HepG2 (cell line): ENCODE measurements at regions not wholly inside any gene's neighbourhood (a gene's known extent, or its start where the extent isn't known, plus 50 kb on each side); places are given as distances from the start of the nearest gene placed in this dataset.

Experiments used
- FOXK1 ChIP-seq: sonication (generic); formaldehyde crosslinking; IDR thresholded peaks from 2 replicates; pipeline ENCODE4 v1.4.0; 2020; ENCODE audit warnings: low read depth, missing genetic modification reagents, borderline replicate concordance
- MNT ChIP-seq: fragments of 450-650 bp; IDR thresholded peaks from 2 replicates; pipeline ENCODE4 v1.6.1; 2016
- NPAS2 ChIP-seq: sonication (generic); formaldehyde crosslinking; IDR thresholded peaks from 2 replicates; pipeline ENCODE4 v1.8.0; 2022; ENCODE audit warnings: mild to moderate bottlenecking, missing genetic modification reagents, borderline replicate concordance
- ZFP36L2 ChIP-seq: sonication (generic); formaldehyde crosslinking; IDR thresholded peaks from 2 replicates; pipeline ENCODE4 v1.4.0; 2020; ENCODE audit warnings: missing genetic modification reagents
- TF ChIP-seq, protein P1 (sequence below): sonication (generic); formaldehyde crosslinking; IDR thresholded peaks from 2 replicates; pipeline ENCODE4 v1.5.0; 2020; ENCODE audit warnings: mild to moderate bottlenecking, missing genetic modification reagents, borderline replicate concordance
- TF ChIP-seq, protein P2 (sequence below): sonication (generic); formaldehyde crosslinking; conservative IDR thresholded peaks from 2 replicates; pipeline ENCODE4 v1.8.1; 2023; ENCODE audit warnings: missing genetic modification reagents
- TF ChIP-seq, protein P3 (sequence below): sonication (generic); formaldehyde crosslinking; IDR thresholded peaks from 2 replicates; pipeline ENCODE4 v1.5.0; 2020; ENCODE audit warnings: mild to moderate bottlenecking, low read depth, missing genetic modification reagents, borderline replicate concordance

- TF ChIP-seq, protein P1, sequence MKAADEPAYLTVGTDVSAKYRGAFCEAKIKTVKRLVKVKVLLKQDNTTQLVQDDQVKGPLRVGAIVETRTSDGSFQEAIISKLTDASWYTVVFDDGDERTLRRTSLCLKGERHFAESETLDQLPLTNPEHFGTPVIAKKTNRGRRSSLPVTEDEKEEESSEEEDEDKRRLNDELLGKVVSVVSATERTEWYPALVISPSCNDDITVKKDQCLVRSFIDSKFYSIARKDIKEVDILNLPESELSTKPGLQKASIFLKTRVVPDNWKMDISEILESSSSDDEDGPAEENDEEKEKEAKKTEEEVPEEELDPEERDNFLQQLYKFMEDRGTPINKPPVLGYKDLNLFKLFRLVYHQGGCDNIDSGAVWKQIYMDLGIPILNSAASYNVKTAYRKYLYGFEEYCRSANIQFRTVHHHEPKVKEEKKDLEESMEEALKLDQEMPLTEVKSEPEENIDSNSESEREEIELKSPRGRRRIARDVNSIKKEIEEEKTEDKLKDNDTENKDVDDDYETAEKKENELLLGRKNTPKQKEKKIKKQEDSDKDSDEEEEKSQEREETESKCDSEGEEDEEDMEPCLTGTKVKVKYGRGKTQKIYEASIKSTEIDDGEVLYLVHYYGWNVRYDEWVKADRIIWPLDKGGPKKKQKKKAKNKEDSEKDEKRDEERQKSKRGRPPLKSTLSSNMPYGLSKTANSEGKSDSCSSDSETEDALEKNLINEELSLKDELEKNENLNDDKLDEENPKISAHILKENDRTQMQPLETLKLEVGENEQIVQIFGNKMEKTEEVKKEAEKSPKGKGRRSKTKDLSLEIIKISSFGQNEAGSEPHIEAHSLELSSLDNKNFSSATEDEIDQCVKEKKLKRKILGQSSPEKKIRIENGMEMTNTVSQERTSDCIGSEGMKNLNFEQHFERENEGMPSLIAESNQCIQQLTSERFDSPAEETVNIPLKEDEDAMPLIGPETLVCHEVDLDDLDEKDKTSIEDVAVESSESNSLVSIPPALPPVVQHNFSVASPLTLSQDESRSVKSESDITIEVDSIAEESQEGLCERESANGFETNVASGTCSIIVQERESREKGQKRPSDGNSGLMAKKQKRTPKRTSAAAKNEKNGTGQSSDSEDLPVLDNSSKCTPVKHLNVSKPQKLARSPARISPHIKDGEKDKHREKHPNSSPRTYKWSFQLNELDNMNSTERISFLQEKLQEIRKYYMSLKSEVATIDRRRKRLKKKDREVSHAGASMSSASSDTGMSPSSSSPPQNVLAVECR (CRISPR knock-in tag): no peak
- TF ChIP-seq ZFP36L2 (no peak), NPAS2 (CRISPR knock-in tag) (no peak), MNT (no peak), FOXK1 (no peak)
- TF ChIP-seq, protein P2, sequence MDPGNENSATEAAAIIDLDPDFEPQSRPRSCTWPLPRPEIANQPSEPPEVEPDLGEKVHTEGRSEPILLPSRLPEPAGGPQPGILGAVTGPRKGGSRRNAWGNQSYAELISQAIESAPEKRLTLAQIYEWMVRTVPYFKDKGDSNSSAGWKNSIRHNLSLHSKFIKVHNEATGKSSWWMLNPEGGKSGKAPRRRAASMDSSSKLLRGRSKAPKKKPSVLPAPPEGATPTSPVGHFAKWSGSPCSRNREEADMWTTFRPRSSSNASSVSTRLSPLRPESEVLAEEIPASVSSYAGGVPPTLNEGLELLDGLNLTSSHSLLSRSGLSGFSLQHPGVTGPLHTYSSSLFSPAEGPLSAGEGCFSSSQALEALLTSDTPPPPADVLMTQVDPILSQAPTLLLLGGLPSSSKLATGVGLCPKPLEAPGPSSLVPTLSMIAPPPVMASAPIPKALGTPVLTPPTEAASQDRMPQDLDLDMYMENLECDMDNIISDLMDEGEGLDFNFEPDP: no peak
- TF ChIP-seq, protein P3, sequence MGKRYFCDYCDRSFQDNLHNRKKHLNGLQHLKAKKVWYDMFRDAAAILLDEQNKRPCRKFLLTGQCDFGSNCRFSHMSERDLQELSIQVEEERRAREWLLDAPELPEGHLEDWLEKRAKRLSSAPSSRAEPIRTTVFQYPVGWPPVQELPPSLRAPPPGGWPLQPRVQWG (CRISPR knock-in tag): no peak
- TF ChIP-seq, all 625 proteins: peak for 0
Measured at GRCh38 chr11:19656140-19656541, 56.5 kb upstream of the NAV2 start (continued).
